ENCODE measurements at regions not wholly inside any gene's neighbourhood (a gene's known extent, or its start where the extent isn't known, plus 50 kb on each side); places are given as distances from the start of the nearest gene placed in this dataset.

DNA sequence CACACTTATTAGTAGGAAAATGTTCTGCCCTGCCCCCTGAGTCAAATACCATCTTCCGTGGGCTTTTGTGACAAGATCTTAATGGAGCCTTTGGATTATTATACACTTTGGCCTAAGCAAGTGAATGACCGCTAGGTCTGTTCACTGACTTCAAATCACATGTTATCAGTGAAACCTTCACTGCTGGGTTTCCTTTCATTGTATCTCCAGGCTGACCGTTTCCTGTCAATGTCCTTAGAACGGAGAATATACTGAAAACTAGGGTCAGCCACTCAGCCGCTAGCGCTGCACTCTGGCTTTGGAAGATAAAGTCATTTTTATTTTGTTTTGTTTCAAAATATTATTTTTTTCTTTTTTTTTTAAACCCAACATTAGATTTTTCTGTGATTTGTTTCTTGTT lies 107.0 kb upstream of the TLL1 start:
- TF ChIP-seq, protein P1, sequence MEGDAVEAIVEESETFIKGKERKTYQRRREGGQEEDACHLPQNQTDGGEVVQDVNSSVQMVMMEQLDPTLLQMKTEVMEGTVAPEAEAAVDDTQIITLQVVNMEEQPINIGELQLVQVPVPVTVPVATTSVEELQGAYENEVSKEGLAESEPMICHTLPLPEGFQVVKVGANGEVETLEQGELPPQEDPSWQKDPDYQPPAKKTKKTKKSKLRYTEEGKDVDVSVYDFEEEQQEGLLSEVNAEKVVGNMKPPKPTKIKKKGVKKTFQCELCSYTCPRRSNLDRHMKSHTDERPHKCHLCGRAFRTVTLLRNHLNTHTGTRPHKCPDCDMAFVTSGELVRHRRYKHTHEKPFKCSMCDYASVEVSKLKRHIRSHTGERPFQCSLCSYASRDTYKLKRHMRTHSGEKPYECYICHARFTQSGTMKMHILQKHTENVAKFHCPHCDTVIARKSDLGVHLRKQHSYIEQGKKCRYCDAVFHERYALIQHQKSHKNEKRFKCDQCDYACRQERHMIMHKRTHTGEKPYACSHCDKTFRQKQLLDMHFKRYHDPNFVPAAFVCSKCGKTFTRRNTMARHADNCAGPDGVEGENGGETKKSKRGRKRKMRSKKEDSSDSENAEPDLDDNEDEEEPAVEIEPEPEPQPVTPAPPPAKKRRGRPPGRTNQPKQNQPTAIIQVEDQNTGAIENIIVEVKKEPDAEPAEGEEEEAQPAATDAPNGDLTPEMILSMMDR (IDR thresholded peaks at IDR 0.05): no peak
- Histone ChIP-seq H3K27me3 (ENCODE audit: low read depth) (no peaks in the 10 kb centered on the region), H3K27ac (no peak overlapping the region), H3K4me1 (peaks cover 23% of the 10 kb centered on the region), H3K9me3 (no peaks in the 10 kb centered on the region), H3K36me3 (no peaks in the 10 kb centered on the region), H3K4me3 (no peak overlapping the region)
- ATAC-seq: peak in 1 of 2 donors; percentile 44
- no peak for DNase-seq
- intact Hi-C loops (cut with DNase I): no loop called here

DNA sequence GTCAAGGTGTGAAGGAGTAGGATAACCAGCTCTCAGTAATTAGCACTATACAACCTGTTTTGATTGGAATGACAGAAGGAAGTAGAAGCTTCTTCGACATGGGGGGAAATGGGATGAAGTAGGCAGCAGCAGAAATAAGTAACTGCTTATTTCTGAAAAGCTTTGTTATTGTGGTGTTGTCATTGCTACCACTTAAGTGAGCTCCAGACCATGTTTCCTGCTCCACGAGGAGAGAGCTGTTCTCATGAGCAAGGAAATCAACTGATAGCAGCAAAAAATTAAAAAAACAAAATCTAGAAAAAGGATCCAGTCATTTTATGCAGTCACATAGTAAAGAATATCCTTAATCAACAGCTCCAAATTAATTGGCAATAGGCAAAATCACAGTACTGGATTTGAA lies 106.1 kb upstream of the TLL1 start:
- intact Hi-C loops (cut with DNase I): no loop called here
- DNase-seq: no peak
- TF ChIP-seq, protein P1 (IDR thresholded peaks at IDR 0.05): no peak
- H3K4me1 ChIP-seq: peaks cover 23% of the 10 kb centered on the region
- no peaks in the 10 kb centered on the region for H3K27me3 ChIP-seq (ENCODE audit: low read depth)
- no peak overlapping the region for H3K4me3 ChIP-seq
- no peaks in the 10 kb centered on the region for H3K9me3 ChIP-seq
- no peaks in the 10 kb centered on the region for H3K36me3 ChIP-seq
- ATAC-seq: no peak
- no peak overlapping the region for H3K27ac ChIP-seq

DNA sequence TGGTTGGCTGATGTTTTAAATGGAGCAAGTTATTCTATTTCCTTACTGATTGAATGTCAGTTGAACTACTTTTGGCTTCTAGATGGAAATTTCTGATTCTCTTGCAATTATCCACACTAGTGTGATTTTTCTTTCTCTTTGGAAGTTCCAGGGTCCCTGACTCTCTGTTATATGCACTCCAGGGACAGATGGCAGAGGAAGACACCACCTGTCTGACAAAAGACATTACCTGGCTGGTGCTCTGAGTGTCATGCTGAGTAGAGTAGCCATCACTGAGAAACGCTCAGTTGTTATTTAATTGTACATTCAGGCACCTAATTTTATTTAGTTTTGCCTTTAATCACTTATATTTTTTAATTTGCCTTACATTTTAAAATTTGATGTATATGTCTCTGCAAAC lies 105.4 kb upstream of the TLL1 start:
- intact Hi-C loops (cut with DNase I): no loop called here
- Histone ChIP-seq H3K9me3 (no peaks in the 10 kb centered on the region), H3K27me3 (ENCODE audit: low read depth) (no peaks in the 10 kb centered on the region), H3K36me3 (no peaks in the 10 kb centered on the region), H3K27ac (no peak overlapping the region), H3K4me3 (no peak overlapping the region), H3K4me1 (peaks cover 23% of the 10 kb centered on the region)
- DNase-seq (no peak), ATAC-seq (no peak)
- TF ChIP-seq, protein P1 (IDR thresholded peaks at IDR 0.05): no peak

DNA sequence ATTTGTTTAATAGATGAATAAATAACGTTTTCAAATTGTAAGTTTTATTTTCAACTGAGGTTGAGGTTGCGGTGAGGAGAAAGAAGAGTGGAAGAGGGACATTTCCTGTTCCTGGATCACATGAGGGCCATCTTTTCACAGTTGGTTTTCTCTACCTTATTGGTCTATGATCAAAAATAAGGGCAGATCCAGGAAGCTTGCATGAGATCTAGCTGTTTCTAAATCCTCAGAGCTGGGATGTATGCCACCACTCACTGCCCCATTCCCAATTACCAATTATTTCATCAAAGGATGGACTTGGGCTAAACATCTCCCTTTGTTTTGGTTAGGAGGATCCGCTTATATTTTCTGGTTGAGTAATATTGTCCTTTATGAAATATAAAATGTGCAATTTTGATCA lies 104.8 kb upstream of the TLL1 start:
- DNase-seq: no peak
- TF ChIP-seq, protein P1 (IDR thresholded peaks at IDR 0.05): no peak

DNA sequence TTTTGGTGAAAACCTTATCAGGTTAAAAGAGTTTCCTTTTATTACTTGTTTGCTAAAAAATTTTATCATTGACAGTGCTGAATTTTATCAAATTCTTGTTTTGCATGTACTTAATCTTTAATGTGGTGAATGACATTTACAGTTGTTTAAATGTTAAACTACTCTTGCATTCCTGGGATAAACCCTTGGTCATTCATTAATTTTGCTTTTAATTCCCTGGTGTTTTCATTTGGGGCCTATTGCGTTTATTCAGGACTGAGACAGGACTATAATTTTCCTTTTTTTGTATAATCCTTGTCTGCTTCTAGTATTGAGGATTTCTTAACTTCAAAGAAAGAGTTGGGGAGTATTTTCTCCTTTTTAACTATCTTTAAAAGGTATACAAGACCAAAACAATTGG lies 98.7 kb upstream of the TLL1 start:
- ATAC-seq: no peak
- no peaks in the 10 kb centered on the region for H3K27me3 ChIP-seq (ENCODE audit: low read depth)
- no peak for DNase-seq

More for the DNA sequence above, 104.8 kb upstream of the TLL1 start:
- Histone ChIP-seq H3K36me3 (no peaks in the 10 kb centered on the region), H3K9me3 (no peaks in the 10 kb centered on the region), H3K27ac (no peak overlapping the region), H3K4me3 (no peak overlapping the region), H3K27me3 (ENCODE audit: low read depth) (no peaks in the 10 kb centered on the region), H3K4me1 (peaks cover 23% of the 10 kb centered on the region)
- ATAC-seq: no peak
- intact Hi-C loops (cut with DNase I): no loop called here

More for the DNA sequence above, 98.7 kb upstream of the TLL1 start:
- Histone ChIP-seq H3K4me3 (no peak overlapping the region), H3K4me1 (no peaks in the 10 kb centered on the region), H3K27ac (no peak overlapping the region), H3K9me3 (no peaks in the 10 kb centered on the region), H3K36me3 (no peaks in the 10 kb centered on the region)
- TF ChIP-seq, protein P1 (IDR thresholded peaks at IDR 0.05): no peak
- intact Hi-C loops (cut with DNase I): no loop called here
